Ishikawa (cell line): ENCODE measurements at regions not wholly inside any gene's neighbourhood (a gene's known extent, or its start where the extent isn't known, plus 50 kb on each side); places are given as distances from the start of the nearest gene placed in this dataset.

Source experiments
- CREB1 ChIP-seq: IDR thresholded peaks from 2 replicates; pipeline ENCODE4 v1.6.1; 2012; ENCODE audit warnings: low read depth
- EGR1 ChIP-seq: IDR thresholded peaks from 2 replicates; pipeline ENCODE4 v1.6.1; 2012
- EP300 ChIP-seq: IDR thresholded peaks from 2 replicates; pipeline ENCODE4 v1.6.1; 2012; ENCODE audit warnings: borderline replicate concordance
- NFIC ChIP-seq: IDR thresholded peaks from 2 replicates; pipeline ENCODE4 v1.6.1; 2012
- RAD21 ChIP-seq: IDR thresholded peaks from 2 replicates; pipeline ENCODE4 v1.6.1; 2012; ENCODE audit warnings: low read depth
- TAF1 ChIP-seq: IDR thresholded peaks from 2 replicates; pipeline ENCODE4 v1.6.1; 2012; ENCODE audit warnings: low read depth, mild to moderate bottlenecking
- TCF12 ChIP-seq: IDR thresholded peaks from 2 replicates; pipeline ENCODE4 v1.6.1; 2012; ENCODE audit warnings: low read depth

DNA sequence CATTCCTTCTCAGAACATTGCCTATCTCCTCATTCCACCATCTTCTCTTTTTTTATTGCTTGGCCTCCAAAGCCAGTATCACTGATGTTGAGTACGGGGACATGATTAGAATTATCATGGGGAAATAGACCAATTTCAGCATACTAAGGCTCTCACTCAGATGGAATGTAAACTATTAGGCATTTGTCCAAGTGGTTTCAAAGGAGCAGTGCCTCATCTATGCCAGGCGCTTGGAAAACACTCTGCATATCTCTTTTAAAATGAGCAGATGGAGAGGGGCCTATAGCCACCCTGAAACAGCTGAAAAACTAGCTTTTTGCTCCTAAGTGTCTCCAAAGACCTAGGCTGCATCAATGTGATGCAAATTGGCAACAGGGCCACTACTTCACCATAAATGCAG is 150.8 kb upstream of the DIPK2B start:
- TF ChIP-seq CREB1 (no peak), EP300 (no peak), RAD21 (no peak), NFIC (no peak), EGR1 (no peak), TCF12 (no peak), TAF1 (no peak)
